Left lung (tissue), 4 donors: ENCODE measurements at regions not wholly inside any gene's neighbourhood (a gene's known extent, or its start where the extent isn't known, plus 50 kb on each side); places are given as distances from the start of the nearest gene placed in this dataset.

ENCODE experiments used
- ATAC-seq: fragments of 200-7000 bp; cut with Tn5 transposase; one replicate; pipeline ENCODE4 v1.9.1; 2020; ENCODE audit warnings: moderate library complexity
- DNase-seq, 4 donors: peaks; one replicate each; pipeline ENCODE4 v3.0.0-alpha.2; 2013 to 2020
- H3K27ac ChIP-seq, 2 donors: fragments of 200-600 bp; sonication (generic) in 1 of 2; one replicate each; pipeline versions ENCODE4 v1.5.0 to v1.8.0; 2020 to 2021
- H3K27me3 ChIP-seq, 2 donors: fragments of 200-600 bp; sonication (generic) in 1 of 2; one replicate each; pipeline versions ENCODE4 v1.5.0 to v1.8.0; 2020 to 2021
- H3K36me3 ChIP-seq, 2 donors: fragments of 200-600 bp; sonication (generic) in 1 of 2; one replicate each; pipeline versions ENCODE4 v1.5.0 to v1.8.0; 2020 to 2021
- H3K4me1 ChIP-seq, 2 donors: fragments of 200-600 bp; one replicate each; pipeline ENCODE4 v1.8.0; 2021
- H3K4me3 ChIP-seq, 2 donors: fragments of 200-600 bp; sonication (generic) in 1 of 2; one replicate each; pipeline versions ENCODE4 v1.5.0 to v1.8.0; 2020 to 2021; ENCODE audit warnings: mild to moderate bottlenecking in 1 of 2
- H3K9me3 ChIP-seq, 2 donors: fragments of 200-600 bp; sonication (generic) in 1 of 2; one replicate each; pipeline versions ENCODE4 v1.5.0 to v1.8.0; 2020 to 2021
- CTCF ChIP-seq, 2 donors: fragments of 200-600 bp; sonication (generic) in 1 of 2; IDR thresholded peaks; one replicate each; pipeline versions ENCODE4 v1.5.0 to v1.8.0; 2021; ENCODE audit warnings: antibody characterized with exemption in 2 of 2
- intact Hi-C, 2 donors: fragments of 100-400 bp; cut with DNase I; formaldehyde crosslinking; loops; one replicate each; pipeline versions ENCODE4 v1.11.2 to v1.14.2; 2022
- donor health status: DM: no; HTN: yes; CAD: no.
- donor health status: DM: no; HTN: no; CAD: no.

DNA sequence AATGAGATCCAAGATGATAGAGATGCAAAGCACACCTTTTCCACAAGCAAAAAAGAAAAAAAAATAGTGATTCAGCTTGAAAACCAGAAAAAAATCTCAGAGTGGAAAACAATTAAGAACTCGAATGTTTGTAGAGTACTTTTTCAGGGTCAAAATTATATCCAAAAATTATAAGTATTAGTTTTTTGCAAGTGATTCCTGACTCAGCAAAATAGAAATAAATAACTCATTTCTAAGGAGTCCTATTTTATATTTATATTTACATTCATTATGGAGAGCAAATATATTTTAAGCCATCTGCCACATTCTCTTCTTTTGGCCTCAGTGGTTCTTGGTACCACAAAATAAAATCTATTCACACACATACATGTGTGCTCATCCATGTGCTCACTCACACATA lies 1011.8 kb upstream of the ARRDC3 start:
- H3K4me1 ChIP-seq = no peaks in the 10 kb centered on the region
- H3K36me3 ChIP-seq = no peaks in the 10 kb centered on the region
- no peak for ATAC-seq
- no peak overlapping the region for H3K27ac ChIP-seq
- H3K27me3 ChIP-seq = no peaks in the 10 kb centered on the region
- DNase-seq = no peak
- intact Hi-C loops = no loop called here
- H3K9me3 ChIP-seq = no peaks in the 10 kb centered on the region
- H3K4me3 ChIP-seq = no peak overlapping the region
- no peak for TF ChIP-seq CTCF (IDR thresholded peaks at IDR 0.05)

GRCh38 chr5:92390657-92391056 lies 1007.5 kb upstream of the ARRDC3 start:
- no peak for TF ChIP-seq CTCF (IDR thresholded peaks at IDR 0.05)
- Histone ChIP-seq H3K9me3 (peaks cover 0 to 2% of the 10 kb centered on the region in 2 donors), H3K4me3 (no peak overlapping the region), H3K36me3 (no peaks in the 10 kb centered on the region), H3K27me3 (no peaks in the 10 kb centered on the region), H3K4me1 (no peaks in the 10 kb centered on the region), H3K27ac (no peak overlapping the region)
- ATAC-seq (no peak), DNase-seq (no peak)
- intact Hi-C loops = no loop called here

GRCh38 chr5:92380069-92380770 lies 997.1 kb upstream of the ARRDC3 start:
- DNase-seq (no peak), ATAC-seq (no peak)
- intact Hi-C loops = no loop called here
- no peak overlapping the region for H3K27ac ChIP-seq
- no peaks in the 10 kb centered on the region for H3K4me1 ChIP-seq
- H3K36me3 ChIP-seq = no peaks in the 10 kb centered on the region
- TF ChIP-seq CTCF (IDR thresholded peaks at IDR 0.05) = no peak
- H3K4me3 ChIP-seq = no peak overlapping the region
- no peaks in the 10 kb centered on the region for H3K9me3 ChIP-seq
- H3K27me3 ChIP-seq = no peaks in the 10 kb centered on the region

DNA sequence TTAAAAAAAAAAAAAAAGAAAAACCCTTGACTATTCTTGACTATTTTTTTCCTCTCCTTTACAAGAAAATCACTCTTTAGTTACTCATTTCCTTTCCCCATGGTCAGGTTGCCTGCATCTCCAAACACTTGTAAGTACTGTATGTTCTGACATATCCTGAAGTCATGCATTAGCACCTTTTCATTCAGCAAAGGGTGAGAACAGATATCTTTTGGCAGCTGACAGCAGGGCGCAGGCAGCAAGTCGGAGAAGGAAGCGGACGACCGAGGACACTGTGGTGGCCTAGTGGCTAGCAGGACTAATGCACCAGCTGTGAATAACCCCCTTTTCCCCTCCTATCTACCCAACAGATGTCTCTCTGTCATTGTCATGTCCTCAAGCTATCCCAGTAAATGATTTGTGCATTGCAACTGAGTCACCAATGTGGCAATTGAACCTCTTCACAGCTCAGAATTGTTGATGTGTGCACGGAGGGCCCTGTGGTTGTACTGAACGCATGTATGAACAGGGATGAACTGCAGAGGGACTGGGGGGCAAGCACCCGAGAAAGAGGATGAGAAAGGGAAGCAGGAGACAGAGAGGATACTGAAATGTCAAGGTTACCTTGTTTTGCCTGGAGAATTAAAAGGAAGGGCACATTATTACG lies 996.0 kb upstream of the ARRDC3 start:
- intact Hi-C loops = no loop called here
- DNase-seq = no peak

More for the DNA sequence above, 996.0 kb upstream of the ARRDC3 start:
- Histone ChIP-seq H3K27me3 (no peaks in the 10 kb centered on the region), H3K4me3 (no peak overlapping the region), H3K27ac (no peak overlapping the region), H3K36me3 (no peaks in the 10 kb centered on the region), H3K9me3 (no peaks in the 10 kb centered on the region), H3K4me1 (no peaks in the 10 kb centered on the region)
- TF ChIP-seq CTCF (IDR thresholded peaks at IDR 0.05) = no peak
- ATAC-seq = no peak
